ENCODE measurements at regions not wholly inside any gene's neighbourhood (a gene's known extent, or its start where the extent isn't known, plus 50 kb on each side); places are given as distances from the start of the nearest gene placed in this dataset.

- TF ChIP-seq EZH2 (IDR thresholded peaks at IDR 0.05) = no peak
- TF ChIP-seq EZH2phosphoT487 (IDR thresholded peaks at IDR 0.05) = no peak
Measured at GRCh38 chr6:129923530-129924250, 62.6 kb upstream of the TMEM244 start.

Data from neural progenitor cell (in vitro differentiated cells).